SU-DHL-6 (cell line): ENCODE measurements at regions not wholly inside any gene's neighbourhood (a gene's known extent, or its start where the extent isn't known, plus 50 kb on each side); places are given as distances from the start of the nearest gene placed in this dataset.

ENCODE experiments used
- H2AFZ ChIP-seq: fragments of 200-600 bp; sonication (generic); 2 replicates; pipeline ENCODE4 v1.6.1; 2014; ENCODE audit warnings: low read depth, mild to moderate bottlenecking, moderate library complexity, mixed read lengths, antibody characterized with exemption, low read length; ENCODE audit not compliant: severe bottlenecking
- H3F3A ChIP-seq: fragments of 200-600 bp; shearing (Covaris generic); 2 replicates; pipeline ENCODE4 v1.6.0; 2016; ENCODE audit warnings: antibody characterized with exemption, mild to moderate bottlenecking; ENCODE audit not compliant: insufficient read depth
- H3K27ac ChIP-seq: fragments of 200-600 bp; sonication (generic); 2 replicates; pipeline ENCODE4 v1.5.1; 2016; ENCODE audit warnings: low read depth, mild to moderate bottlenecking, low read length, moderate library complexity, mixed read lengths
- H3K27me3 ChIP-seq: fragments of 200-600 bp; sonication (generic), shearing (Covaris generic); 2 replicates; pipeline ENCODE4 v1.6.0; 2014; ENCODE audit warnings: mild to moderate bottlenecking, low read length
- H3K36me3 ChIP-seq: fragments of 200-600 bp; sonication (generic); 2 replicates; pipeline ENCODE4 v1.6.1; 2014; ENCODE audit warnings: mild to moderate bottlenecking, low read length, mixed read lengths
- H3K4me2 ChIP-seq: fragments of 300-600, 200-600 bp; shearing (Covaris generic), sonication (generic); 2 replicates; pipeline ENCODE4 v1.6.0; 2014; ENCODE audit warnings: low read length, low read depth, mild to moderate bottlenecking; ENCODE audit not compliant: poor library complexity, severe bottlenecking
- H3K4me3 ChIP-seq: fragments of 200-600 bp; sonication (generic); 2 replicates; pipeline ENCODE4 v1.5.1; 2014; ENCODE audit warnings: antibody characterized with exemption, low read length, mild to moderate bottlenecking, mixed read lengths; ENCODE audit not compliant: insufficient read depth, poor library complexity, severe bottlenecking
- H3K79me2 ChIP-seq: fragments of 200-600 bp; sonication (generic); 2 replicates; pipeline ENCODE4 v1.6.1; 2014; ENCODE audit warnings: mild to moderate bottlenecking, low read length, moderate library complexity; ENCODE audit not compliant: insufficient read depth
- H3K9ac ChIP-seq: fragments of 200-600 bp; sonication (generic); 2 replicates; pipeline ENCODE4 v1.7.0; 2014; ENCODE audit warnings: mild to moderate bottlenecking, low read length
- H3K9me2 ChIP-seq: fragments of 200-600 bp; sonication (generic); replicated peaks from 2 replicates; pipeline ENCODE4 v1.6.1; 2014; ENCODE audit warnings: low read length; ENCODE audit not compliant: insufficient read depth
- H3K9me3 ChIP-seq: fragments of 200-600 bp; sonication (generic); 2 replicates; pipeline ENCODE4 v1.6.1; 2014; ENCODE audit warnings: low read length, mixed read lengths; ENCODE audit not compliant: insufficient read depth
- H4K20me1 ChIP-seq: fragments of 200-600 bp; sonication (generic); 2 replicates; pipeline ENCODE4 v1.6.1; 2014; ENCODE audit warnings: low read depth, mild to moderate bottlenecking, antibody characterized with exemption, low read length, moderate library complexity, mixed read lengths
- EZH2phosphoT487 ChIP-seq: fragments of 200-600 bp; sonication (generic), shearing (Covaris generic); conservative IDR thresholded peaks from 2 replicates; pipeline ENCODE4 v1.6.1; 2018; ENCODE audit warnings: mild to moderate bottlenecking, antibody characterized with exemption, low read length, moderate library complexity, mixed read lengths
- TF ChIP-seq, protein P1 (sequence below): fragments of 200-600 bp; sonication (generic); IDR thresholded peaks from one replicate; pipeline ENCODE4 v1.5.1; 2017; ENCODE audit warnings: antibody characterized with exemption, mild to moderate bottlenecking, low read length, moderate library complexity; ENCODE audit not compliant: insufficient read depth, poor library complexity, severe bottlenecking

DNA sequence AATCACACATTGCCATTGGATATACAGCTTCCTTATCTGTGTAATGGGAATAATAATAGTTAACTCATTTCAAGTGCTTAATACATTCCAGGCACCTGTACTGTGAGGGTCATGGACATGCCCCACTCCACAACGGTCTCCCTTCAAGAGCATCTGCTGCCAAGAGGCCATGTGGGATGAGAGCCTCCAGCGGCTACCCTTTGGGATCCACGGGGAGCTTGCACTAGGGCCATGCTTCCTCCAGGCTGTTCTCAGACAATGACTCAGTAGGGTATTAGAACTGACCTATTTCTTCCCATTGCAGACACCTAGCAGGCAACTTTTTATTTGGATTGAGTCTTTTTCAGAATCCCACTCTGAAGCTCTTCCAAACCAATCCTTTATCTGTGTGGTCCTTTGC is 1078.9 kb downstream of the TUSC7 start:
- Histone ChIP-seq H3K9ac (no peak overlapping the region), H3K4me3 (no peak overlapping the region), H3K9me3 (no peaks in the 10 kb centered on the region), H3K4me2 (no peak overlapping the region), H3K27me3 (no peaks in the 10 kb centered on the region), H3K9me2 (no peaks in the 10 kb centered on the region), H3F3A (no peaks in the 10 kb centered on the region), H3K27ac (no peak overlapping the region), H3K79me2 (no peaks in the 10 kb centered on the region), H4K20me1 (no peaks in the 10 kb centered on the region), H3K36me3 (no peaks in the 10 kb centered on the region), H2AFZ (no peak overlapping the region)
- TF ChIP-seq, protein P1, sequence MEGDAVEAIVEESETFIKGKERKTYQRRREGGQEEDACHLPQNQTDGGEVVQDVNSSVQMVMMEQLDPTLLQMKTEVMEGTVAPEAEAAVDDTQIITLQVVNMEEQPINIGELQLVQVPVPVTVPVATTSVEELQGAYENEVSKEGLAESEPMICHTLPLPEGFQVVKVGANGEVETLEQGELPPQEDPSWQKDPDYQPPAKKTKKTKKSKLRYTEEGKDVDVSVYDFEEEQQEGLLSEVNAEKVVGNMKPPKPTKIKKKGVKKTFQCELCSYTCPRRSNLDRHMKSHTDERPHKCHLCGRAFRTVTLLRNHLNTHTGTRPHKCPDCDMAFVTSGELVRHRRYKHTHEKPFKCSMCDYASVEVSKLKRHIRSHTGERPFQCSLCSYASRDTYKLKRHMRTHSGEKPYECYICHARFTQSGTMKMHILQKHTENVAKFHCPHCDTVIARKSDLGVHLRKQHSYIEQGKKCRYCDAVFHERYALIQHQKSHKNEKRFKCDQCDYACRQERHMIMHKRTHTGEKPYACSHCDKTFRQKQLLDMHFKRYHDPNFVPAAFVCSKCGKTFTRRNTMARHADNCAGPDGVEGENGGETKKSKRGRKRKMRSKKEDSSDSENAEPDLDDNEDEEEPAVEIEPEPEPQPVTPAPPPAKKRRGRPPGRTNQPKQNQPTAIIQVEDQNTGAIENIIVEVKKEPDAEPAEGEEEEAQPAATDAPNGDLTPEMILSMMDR: no peak
- TF ChIP-seq EZH2phosphoT487: no peak

DNA sequence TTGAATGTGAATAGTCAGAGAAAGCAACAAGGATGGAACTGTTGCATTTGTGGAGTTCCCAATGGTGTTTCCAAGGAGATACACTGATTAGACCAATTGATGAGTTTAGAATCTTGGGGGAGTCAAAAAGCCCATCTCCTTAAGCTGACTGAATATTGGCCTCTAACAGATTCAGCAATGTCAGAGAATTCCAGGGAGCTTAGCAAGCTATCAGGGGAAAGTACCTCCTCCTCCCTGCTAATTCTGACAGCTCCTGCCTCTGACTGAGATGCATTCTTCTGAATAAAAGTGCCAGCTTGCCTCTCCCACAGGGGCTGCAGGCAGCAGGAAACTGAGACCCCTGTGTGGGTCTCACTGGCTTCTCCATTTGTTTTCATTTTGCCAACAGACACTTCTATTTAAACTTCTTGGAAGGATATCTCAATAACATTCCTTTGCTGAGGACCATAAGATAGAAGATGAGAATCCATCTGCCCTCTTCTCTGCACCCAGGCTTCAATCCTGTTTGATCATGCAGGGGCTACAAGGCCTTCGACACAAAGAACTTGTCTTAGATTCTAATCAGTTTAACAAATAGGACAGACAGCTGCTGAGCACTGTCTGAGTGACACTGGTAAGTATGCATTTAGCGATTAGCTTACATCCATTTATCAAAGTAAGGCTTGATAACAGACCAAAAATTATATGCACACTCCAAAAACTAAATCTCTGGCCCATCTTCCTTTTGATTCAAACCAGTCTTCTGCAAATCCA is 1080.8 kb downstream of the TUSC7 start:
- Histone ChIP-seq H2AFZ (no peak overlapping the region), H3K9me2 (no peaks in the 10 kb centered on the region), H3K4me3 (no peak overlapping the region), H3K4me2 (no peak overlapping the region), H3F3A (no peaks in the 10 kb centered on the region), H3K9me3 (no peaks in the 10 kb centered on the region), H3K79me2 (no peaks in the 10 kb centered on the region), H3K27me3 (no peaks in the 10 kb centered on the region), H3K36me3 (no peaks in the 10 kb centered on the region), H4K20me1 (no peaks in the 10 kb centered on the region), H3K27ac (no peak overlapping the region), H3K9ac (no peak overlapping the region)
- TF ChIP-seq EZH2phosphoT487: no peak
- TF ChIP-seq, protein P1: no peak

- Histone ChIP-seq H3K4me3 (no peak overlapping the region), H3K27me3 (no peaks in the 10 kb centered on the region), H3K9ac (no peak overlapping the region), H3K9me3 (no peaks in the 10 kb centered on the region), H2AFZ (no peak overlapping the region), H3K9me2 (no peaks in the 10 kb centered on the region), H3K36me3 (no peaks in the 10 kb centered on the region), H3F3A (no peaks in the 10 kb centered on the region), H3K79me2 (no peaks in the 10 kb centered on the region), H4K20me1 (no peaks in the 10 kb centered on the region), H3K27ac (no peak overlapping the region), H3K4me2 (no peak overlapping the region)
- TF ChIP-seq, protein P1: no peak
Measured at GRCh38 chr3:117793622-117794265, 1084.2 kb downstream of the TUSC7 start.
